Right forelimb (tissue), 1 donor: ENCODE measurements at regions not wholly inside any gene's neighbourhood (a gene's known extent, or its start where the extent isn't known, plus 50 kb on each side); places are given as distances from the start of the nearest gene placed in this dataset.

Source experiments
- DNase-seq: peaks from one replicate; pipeline ENCODE4 v3.0.0-alpha.2; 2018

DNA sequence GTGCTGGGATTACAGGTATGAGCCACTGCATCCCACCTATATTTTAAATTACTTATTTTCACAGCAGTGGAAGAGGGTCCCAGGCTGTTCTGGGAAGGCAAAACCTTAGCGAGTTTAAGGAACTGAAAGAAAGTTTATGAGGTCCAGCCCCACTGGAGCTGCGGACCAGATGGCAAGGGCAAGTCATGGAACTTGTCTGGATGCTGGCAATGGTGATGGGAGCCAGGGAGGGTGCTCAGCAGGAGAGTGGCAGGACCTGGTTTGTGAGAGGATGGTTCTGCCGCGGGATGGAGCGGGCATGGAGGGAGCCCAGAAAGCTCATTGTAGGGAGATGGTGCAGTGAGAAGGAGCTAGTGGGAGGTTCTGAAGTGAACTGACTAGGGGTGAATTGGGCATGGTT, 50.6 kb upstream of the SLC45A1 start:
- DNase-seq = no peak

DNA sequence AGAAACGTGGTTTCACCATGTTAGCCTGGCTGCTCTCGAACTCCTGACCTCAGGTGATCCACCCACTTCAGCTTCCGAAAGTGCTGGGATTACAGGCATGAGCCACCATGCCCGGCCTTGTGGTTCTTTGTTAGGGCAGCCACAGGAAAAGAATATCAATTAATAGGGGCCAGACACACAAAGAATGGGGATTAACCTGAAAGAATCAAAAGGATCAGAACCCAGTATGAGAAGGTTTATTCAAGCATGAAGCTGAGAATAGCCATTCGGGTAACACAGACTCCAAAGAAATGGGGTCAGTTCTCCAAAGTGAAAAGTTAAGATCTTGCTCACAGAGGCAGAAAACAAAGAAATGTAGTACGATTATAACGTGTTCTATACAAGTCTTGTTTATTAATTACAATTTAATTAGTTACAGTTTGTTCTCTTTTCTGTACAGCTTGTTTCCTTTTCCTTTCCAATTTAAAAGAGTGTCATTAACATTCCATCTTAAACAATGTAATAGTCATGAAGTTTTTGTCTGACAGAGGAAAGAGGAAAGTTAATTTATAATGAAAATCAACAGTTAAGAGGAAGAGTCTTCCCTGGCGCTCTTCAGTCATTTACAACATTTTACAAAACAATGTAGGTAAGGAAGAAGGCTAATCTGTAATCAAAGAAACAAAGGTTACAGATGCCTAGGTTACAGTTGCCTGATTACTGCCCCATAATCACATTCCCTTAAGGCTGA, 51.3 kb upstream of the SLC45A1 start:
- no peak for DNase-seq

DNA sequence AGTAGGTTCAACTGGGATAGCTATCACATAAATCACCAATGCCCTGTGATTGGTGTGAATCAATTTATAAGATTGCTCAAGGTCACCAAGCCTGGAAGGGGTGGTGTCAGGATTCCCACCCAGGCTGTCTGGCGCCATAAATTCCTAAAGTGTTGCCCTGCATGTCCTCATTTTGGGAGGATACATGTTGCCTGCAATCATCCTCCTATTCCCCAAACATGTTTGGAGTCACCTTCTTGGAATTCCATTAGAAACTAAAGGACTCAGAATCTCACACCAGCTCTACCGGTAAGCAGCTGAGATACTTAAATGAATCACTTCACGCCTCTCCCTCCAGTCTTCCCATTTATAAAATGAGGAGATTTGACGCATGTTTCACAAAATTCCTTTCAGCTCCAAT, 54.1 kb upstream of the SLC45A1 start:
- no peak for DNase-seq

DNA sequence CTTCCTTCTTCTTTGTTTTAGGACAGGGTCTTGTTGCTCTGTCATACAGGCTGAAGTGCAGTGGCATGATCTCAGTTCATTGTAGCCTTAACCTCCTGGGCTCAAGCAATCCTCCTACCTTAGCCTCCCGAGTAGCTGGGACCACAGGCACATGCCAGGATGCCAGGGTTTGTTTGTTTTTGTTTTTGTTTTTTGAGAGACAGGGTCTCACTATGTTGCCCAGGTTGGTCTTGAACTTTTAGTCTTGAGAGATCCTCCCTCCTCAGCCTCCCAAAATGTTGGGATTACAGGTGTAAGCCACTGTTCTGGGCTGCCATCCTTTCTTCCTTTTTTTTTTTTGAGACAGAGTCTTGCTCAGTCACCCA, 56.5 kb upstream of the SLC45A1 start:
- DNase-seq = no peak

DNA sequence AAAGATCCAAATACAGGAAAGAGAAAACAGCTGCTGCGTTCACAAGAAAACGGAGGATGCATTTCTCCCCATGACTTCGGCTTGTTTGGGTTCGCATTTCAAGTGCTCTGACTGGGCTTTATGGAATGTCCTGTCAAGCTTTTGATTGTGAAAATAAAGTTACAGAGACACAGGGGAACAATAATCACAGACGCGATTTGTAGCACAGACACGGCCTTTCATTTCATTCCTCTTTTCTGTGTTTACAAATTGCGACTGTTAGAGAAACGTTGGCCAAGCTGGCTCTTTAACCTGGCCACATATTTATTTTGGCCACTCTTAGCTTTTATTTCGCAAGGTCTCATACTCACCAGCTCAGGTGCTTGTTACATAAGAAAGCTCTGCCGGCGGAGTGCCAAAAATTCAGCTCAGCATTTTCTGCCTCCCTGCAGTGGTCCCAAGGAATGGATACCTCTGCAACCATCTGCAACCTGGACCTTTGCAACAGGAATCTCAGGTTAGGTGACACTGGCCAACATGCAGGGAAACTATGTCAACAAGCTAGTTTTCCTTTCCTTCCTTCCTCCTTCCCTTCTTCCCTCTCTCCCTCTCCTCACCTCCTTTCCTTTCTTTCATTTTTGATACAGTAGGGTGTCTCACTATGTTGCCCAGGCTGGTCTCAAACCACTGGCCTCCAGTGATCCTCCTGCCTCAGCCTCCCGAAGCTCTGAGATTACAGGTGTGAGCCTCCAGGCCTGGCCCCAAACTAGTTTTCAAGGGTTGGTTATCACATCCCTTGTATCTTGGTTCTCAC, 58.2 kb upstream of the SLC45A1 start:
- no peak for DNase-seq

DNA sequence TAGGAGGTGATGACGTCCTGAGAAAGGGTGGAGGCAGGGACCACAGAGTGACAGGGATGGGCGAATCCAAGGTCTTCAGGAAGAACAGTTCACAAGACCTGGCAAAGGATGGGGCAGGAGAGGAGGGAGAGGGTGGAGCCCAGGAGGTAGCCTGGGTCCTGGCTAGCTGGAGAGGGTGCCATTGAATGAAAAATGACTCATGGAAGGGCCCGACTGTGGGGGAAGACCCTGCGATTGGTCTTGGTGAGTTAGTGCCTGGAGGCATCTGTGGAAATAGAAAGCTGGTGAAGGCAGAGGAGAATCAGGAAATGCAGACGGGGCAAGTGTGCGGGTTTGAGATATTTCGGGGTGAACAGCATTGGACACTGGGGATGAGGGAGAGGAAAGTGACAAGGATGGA, 60.3 kb upstream of the SLC45A1 start:
- no peak for DNase-seq

DNA sequence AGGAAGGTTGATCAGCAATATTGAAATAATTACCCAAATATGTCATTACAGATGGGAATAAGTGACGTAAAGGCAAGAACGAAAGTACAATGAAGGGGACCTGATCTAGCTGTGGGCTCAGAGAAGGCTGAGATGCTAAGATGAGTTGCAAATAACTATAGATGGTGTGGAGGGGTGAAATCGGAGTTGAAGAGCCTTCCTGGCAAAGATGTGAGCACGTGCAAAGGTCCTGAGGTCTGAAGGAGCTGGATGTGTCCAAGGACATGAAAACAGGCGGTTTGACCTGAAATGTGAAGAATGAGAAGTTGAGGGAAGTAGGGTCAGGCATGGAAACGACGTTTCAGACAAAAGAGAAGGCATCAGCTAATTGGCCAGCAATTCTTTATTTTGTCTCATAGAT, 61.6 kb upstream of the SLC45A1 start:
- DNase-seq = no peak

DNA sequence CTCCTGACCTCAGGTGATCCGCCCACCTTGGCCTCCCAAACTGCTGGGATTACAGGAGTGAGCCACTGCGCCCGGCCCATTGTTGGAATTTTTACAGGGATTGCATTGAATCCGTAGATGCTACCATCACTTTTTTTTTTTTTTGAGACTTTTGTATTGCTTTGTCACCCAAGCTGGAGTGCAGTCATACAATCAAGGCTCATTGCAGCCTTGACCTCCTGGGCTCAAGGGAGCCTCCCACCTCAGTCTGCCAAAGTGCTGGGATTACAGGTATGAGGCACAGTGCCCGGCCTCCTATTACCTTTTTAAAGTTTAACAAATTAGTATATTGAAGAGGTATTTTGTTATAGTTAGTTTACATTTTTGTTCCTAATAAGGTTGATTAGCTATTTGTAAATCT, 62.2 kb upstream of the SLC45A1 start:
- DNase-seq = no peak

DNA sequence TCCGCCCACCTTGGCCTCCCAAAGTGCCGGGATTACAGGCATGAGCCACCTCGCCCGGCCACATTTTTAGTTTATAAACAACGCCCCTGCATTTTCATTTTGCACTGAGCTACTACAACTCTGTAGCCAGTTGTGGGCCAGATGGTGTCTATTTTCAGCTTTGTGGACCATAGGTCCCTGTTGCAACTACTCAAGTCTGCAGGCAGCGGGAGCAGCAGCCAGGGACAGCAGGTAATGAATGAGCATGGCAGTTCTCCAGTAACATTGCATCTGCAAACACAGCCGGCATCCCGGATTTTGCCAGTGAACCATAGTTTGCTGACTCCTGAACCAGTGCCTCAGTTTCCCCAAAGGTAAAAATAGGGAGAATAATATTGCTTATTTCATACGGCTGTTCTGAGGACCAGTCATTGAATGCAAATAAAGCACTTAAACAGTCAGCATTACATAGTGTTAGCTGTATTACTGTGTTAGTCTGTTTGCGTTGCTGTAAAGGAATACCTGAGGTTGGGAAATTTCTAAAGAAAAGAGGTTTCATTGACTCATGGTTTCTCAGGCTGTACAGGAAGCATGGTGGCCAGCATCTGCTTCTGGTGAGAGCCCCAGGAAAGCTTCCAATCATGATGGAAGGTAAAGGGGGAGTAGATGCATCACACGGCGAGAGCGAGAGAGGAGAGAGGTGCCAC, 65.5 kb upstream of the SLC45A1 start:
- no peak for DNase-seq

DNA sequence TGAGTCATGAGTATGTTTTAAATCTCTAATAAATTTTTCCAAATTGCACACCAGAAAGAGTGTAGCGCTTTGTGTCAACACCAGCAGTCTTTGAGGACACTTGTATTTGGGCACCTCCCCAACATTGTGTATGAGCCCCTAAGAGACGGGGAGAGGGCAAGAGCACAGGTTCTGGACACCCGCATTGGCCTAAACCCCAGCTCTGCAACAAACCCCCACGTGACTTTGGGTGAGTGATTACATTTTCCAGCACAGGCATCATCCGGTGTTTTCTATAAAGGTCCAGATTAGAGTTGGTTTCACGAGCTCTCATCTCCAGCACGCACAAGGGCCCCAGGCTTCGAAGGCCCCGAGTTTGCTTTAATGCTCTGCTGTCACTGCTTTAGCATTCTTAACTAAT, 66.3 kb upstream of the SLC45A1 start:
- no peak for DNase-seq

DNA sequence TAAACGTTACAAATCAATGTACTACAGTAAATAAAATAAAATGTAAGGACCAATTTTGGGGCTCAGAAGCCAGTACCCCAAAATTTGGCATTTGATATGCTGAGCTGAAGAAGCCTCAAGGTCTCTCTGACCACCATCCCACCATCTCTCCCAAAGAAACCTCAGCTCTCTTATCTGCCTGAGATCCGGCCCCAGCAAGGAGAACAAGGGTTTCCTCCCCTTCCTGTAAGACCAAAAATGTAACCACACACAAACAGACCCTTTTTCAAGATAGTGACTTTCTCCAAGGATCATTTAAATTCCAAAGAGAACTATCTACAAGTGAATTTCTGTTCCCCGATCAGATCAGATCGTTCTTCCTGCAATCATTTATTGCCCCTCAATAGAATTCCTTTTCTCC, 68.1 kb upstream of the SLC45A1 start:
- no peak for DNase-seq

DNA sequence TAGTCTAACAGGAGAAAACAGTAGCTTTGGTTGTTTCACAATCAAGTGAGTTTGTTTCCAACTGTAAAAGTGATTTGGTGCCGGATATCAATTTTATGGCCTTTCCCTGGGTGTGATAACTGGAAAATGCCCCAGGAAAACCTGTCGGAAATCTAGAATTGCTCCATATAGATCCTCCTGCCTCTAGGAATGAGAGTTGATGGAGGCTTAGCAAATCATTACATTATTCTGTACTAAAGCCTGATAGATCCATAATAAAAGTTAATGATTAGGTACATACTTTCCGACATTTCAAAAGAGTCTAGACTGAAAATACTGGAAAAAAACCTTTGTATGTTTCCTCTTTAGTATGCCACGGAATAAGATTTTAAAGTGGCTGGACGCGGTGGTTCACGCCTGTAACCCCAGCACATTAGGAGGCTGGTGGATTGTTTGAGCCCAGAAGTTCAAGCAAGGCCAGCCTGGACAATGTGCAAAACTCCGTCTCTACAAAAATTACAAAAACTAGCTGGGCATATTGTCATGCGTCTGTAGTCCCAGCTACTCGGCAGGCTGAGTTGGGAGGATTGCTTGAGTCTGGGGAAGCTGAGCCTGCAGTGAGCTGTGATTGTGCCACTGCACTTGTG, 70.0 kb upstream of the SLC45A1 start:
- no peak for DNase-seq

DNA sequence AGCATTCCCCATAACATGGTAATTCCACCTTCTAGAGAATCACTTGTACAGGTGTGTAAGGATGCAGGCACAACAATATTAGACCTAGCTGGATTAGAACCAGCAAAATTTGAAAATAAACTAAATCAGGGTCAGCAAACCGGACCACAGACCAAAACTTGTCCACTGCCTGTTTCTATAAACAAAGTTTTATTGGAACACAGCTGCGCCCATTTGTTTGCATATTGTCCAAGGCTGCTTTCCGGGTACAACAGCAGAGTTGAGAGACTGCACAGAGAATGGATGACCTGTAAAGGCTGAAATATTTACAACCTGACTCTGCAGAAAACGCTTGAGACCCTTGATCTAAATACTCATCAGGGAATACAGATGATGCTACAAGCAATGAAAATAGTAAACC, 73.6 kb upstream of the SLC45A1 start:
- DNase-seq = no peak

DNA sequence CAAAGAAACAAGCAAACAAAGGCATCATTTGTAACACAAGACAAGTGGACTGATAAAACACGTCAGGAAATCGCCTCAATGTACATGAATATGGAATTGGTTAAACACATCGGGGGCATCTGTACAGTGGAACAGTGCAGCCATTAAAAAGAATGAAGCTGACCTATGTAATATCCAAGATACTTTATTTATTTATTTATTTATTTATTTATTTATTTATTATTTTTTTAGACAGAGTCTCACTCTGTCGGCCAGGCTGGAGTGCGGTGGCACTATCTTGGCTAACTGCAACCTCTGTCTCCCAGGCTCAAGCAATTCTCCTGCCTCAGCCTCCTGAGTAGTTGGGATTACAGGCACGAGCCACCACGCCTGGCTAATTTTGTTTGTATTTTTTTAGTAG, 75.4 kb upstream of the SLC45A1 start:
- no peak for DNase-seq

DNA sequence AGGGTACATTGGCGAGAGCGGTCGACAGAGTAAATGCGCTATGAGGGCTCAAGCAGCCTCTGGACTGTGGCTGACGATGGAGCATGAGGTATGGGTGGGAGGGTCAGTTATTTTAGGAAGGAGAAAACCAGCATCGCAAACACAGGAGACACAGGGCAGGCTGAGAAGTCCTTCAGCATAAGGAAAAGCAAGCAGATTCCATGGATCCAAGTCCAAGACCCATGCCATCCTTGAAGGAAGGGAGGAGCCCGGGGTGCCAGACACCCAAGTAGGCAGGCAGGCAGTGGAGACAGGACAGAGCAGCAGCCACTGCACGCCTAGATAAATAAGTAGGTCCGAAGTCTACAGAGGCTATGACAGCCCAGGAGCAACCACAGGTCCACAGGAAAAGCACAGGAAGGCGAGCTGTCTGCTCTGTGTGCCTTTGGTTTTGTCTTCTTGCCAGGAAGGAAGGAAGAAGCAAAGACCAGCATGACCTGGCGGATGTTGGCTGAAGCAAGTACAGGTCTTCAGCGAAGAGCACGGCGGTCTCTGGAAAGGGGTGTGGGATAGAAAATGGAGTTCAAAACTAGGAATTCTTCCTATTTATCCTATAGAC, 76.4 kb upstream of the SLC45A1 start:
- DNase-seq = no peak

DNA sequence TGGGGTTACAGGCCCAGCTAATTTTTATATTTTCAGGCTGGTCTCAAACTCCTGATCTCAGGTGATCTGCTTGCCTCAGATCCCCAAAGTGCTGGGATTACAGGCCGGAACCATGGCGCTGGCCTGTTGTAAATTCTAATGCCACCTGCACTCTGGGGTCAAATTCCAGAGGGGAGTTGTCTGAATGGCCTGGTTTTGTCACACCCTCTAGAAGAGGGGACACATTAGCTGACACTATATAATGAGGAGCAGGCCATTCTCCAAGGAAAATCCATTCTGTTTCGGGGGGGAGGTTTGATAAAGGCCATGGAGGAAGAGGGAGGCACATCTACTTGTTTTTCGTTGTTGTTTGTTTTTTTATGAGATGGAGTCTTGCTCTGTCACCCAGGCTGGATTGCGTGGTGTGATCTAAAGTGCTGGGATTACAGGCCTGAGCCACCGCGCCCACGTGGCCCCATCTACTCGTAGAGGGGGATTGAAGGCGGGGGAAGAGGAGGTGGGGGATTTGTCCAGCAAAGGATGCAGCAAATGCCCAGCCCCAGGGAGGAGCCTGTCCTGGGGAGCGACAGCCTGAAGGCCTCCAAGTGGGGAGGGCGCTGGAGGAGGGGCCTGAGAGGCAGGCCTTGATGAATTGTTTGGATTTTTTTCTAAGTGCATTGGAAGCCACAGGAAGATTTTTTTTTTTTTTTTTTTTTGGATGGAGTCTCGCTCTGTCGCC, 78.4 kb upstream of the SLC45A1 start:
- no peak for DNase-seq

DNA sequence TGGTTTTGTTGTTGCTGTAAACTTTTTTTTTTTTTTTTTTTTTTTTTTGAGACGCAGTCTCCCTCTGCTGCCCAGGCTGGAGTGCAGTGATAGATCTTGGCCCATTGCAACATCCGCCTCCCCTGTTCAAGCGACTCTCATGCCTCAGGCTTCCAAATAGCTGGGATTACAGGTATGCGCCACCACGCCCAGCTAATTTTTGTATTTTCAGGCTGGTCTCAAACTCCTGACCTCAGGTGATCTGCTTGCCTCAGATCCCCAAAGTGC, 78.9 kb upstream of the SLC45A1 start:
- no peak for DNase-seq

DNA sequence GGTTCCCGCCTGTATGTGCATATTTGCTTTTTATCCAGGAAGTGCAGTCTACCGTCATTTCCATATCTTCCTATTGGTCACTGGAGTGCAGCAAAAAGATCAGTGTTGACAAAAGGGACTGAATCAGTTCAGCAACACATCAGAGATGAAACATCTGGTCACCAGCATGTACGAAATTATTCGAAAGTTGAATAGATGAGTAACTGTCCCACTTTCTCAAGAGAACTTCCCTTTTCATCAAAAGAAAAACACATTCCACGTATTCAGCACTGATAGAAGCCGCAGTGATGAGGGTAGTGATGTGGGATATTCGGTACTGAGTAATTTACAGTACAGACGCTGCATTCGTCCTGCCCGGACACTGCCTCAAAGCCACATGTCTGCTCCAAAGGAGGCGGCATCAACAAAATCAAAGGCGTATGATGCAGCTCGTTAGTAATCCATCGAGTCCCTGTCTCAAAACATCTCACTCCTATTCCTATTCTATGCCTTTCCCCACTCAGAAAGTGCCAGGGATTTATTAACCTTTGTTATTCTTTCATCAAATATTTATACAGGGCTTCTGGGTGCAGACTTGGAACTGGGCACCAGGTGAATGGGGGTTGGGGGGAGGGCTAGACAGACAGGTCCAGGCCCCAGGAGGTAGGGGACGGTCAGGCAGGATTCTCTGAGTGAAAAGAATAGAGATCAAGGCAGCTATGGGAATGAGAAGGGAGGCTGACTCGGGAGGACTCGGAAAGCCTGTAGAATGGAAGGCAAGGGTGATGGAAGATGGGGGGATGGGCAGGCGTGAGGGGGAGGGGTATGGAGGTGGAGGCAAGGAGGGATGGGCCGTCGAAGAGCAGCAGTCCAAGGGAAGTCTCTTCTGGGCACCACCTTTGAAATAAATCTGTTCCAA, 79.5 kb upstream of the SLC45A1 start:
- DNase-seq = no peak

DNA sequence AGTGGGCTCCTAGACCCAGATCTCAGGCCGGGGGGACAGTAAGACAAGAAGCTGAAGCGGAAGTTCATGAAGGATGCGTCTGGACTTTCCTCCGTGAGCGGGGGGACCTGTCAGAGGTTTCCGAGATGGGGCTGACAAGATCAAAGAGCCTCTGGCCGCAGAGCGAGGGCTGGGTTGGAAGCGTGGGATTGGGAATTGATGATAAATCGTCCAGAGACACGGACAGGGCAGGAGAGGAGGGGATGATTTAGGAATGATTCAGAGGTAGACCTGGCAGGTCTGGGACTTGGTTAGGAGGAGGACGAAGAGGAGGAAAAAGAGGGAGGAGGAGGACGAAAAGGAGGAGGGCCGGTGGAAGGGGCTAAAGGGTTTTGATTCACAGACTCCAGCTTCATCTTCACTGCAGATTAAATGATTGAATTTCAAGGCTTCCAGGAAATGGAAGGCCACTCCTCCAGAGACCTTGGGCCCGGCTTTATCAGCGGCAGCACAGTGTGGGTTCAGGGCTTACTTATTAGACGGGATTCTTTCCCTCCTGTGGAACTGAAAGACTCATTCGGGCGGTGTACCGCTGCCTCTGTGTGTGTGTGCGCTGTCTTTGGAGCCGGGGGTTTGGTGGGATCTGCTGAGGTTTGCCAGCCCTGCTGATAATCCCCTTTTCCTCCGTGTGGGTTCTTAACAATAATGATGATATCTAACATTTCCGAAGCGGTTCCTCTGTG, 85.7 kb upstream of the SLC45A1 start:
- no peak for DNase-seq

DNA sequence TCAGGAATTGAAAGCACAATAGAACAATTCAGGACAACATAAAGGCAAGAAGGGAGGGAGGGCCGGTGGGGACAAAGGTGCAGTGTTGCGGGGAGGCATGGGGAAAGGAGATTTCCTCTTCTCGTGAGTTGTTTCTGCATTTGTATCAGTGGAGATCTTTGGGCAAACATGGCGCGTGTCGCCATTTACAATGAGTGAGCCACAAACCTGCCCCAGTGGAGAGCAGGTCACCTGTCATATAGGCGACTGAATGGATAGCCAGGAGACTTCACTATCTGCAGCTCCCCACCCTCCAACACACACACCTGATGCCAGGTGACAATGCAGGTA, 87.7 kb upstream of the SLC45A1 start:
- no peak for DNase-seq

DNA sequence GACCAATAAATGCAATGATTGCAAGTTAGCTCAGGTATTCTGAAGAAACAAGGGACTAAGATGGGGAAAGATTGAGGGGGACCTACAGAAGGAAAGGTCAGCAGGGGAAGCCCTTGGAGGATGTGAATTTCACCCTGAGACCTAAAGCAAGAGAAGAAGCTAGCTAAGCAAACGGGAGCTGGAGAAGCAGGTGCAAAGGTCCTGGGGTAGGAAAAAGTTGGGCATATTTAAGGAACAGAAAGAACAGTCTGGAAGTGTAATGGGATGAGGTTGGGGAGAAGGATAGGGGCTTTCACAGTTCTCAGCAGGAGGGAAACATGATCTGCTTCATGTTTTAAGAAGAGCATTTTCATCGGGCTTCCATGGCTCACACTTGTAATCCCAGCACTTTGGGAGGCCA, 89.7 kb upstream of the SLC45A1 start:
- DNase-seq = no peak
